ENCODE measurements at regions not wholly inside any gene's neighbourhood (a gene's known extent, or its start where the extent isn't known, plus 50 kb on each side); places are given as distances from the start of the nearest gene placed in this dataset.

DNA sequence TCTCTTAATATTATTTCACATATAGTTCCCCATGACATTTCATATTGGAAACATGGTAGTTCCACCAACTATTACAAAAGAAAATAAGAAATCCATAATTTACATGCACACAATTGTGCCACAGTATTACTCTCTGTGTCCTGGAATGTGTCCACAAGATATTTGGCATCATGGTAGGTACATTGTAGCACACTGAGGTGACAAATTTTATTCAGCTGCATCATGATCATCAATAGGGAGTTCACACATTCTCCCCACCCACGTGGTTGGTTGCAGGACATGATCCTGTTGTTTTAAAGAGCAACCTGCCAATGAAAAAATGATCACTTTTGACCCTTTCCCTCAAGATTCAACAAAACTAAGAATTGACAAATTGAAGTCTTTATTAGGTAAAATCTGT lies 67.1 kb upstream of the HECTD2 start:
- Histone ChIP-seq H3K36me3 (ENCODE audit: insufficient read depth) (no peaks in the 10 kb centered on the region), H2AFZ (no peak overlapping the region), H3K9me2 (ENCODE audit: insufficient read depth) (peaks cover 7% of the 10 kb centered on the region; the same call in 1 of the 2 replicates), H3K4me3 (no peak overlapping the region), H4K20me1 (replicated peaks; ENCODE audit: insufficient read depth) (no peaks in the 10 kb centered on the region), H3F3A (replicated peaks; ENCODE audit: low read depth) (no peaks in the 10 kb centered on the region), H3K27me3 (ENCODE audit: insufficient read depth) (no peaks in the 10 kb centered on the region), H3K4me1 (ENCODE audit: insufficient read depth) (no peaks in the 10 kb centered on the region), H3K79me2 (replicated peaks; ENCODE audit: insufficient read depth) (no peaks in the 10 kb centered on the region), H3K4me2 (no peak overlapping the region), H3K27ac (ENCODE audit: low read depth) (no peak overlapping the region)
- H3K4me1 Mint-ChIP-seq, result no peaks in the 10 kb centered on the region
- DNase-seq (ENCODE audit: low spot score), result no peak
- peaks cover 1% of the 10 kb centered on the region for H3K27me3 Mint-ChIP-seq (ENCODE audit: insufficient read depth, low read depth, poor library complexity)
- H3K36me3 Mint-ChIP-seq (ENCODE audit: low read depth), result no peaks in the 10 kb centered on the region
- no peak for ATAC-seq
- no peak overlapping the region for H3K4me3 Mint-ChIP-seq
- no peak overlapping the region for H3K27ac Mint-ChIP-seq
- no peaks in the 10 kb centered on the region for H3K9me3 Mint-ChIP-seq
- TF ChIP-seq, protein P1, sequence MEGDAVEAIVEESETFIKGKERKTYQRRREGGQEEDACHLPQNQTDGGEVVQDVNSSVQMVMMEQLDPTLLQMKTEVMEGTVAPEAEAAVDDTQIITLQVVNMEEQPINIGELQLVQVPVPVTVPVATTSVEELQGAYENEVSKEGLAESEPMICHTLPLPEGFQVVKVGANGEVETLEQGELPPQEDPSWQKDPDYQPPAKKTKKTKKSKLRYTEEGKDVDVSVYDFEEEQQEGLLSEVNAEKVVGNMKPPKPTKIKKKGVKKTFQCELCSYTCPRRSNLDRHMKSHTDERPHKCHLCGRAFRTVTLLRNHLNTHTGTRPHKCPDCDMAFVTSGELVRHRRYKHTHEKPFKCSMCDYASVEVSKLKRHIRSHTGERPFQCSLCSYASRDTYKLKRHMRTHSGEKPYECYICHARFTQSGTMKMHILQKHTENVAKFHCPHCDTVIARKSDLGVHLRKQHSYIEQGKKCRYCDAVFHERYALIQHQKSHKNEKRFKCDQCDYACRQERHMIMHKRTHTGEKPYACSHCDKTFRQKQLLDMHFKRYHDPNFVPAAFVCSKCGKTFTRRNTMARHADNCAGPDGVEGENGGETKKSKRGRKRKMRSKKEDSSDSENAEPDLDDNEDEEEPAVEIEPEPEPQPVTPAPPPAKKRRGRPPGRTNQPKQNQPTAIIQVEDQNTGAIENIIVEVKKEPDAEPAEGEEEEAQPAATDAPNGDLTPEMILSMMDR (conservative IDR thresholded peaks at IDR 0.05; ENCODE audit: low read depth in 2 of 2), result no peak
- TF ChIP-seq EZH2phosphoT487 (IDR thresholded peaks at IDR 0.05; ENCODE audit: unreplicated experiment) (no peak), ZNF331 (CRISPR knock-in tag; IDR thresholded peaks at IDR 0.05; ENCODE audit: low read depth) (no peak), STAT1 (IDR thresholded peaks at IDR 0.05; ENCODE audit: unreplicated experiment) (no peak), CREB1 (CRISPR knock-in tag; IDR thresholded peaks at IDR 0.05; ENCODE audit: low read depth) (no peak), JUNB (IDR thresholded peaks at IDR 0.05; ENCODE audit: unreplicated experiment) (no peak), ETS1 (IDR thresholded peaks at IDR 0.05) (no peak), ZNF114 (CRISPR knock-in tag; IDR thresholded peaks at IDR 0.05) (no peak), NANOG (IDR thresholded peaks at IDR 0.05; ENCODE audit: borderline replicate concordance) (no peak)
- TF ChIP-seq, protein P2, sequence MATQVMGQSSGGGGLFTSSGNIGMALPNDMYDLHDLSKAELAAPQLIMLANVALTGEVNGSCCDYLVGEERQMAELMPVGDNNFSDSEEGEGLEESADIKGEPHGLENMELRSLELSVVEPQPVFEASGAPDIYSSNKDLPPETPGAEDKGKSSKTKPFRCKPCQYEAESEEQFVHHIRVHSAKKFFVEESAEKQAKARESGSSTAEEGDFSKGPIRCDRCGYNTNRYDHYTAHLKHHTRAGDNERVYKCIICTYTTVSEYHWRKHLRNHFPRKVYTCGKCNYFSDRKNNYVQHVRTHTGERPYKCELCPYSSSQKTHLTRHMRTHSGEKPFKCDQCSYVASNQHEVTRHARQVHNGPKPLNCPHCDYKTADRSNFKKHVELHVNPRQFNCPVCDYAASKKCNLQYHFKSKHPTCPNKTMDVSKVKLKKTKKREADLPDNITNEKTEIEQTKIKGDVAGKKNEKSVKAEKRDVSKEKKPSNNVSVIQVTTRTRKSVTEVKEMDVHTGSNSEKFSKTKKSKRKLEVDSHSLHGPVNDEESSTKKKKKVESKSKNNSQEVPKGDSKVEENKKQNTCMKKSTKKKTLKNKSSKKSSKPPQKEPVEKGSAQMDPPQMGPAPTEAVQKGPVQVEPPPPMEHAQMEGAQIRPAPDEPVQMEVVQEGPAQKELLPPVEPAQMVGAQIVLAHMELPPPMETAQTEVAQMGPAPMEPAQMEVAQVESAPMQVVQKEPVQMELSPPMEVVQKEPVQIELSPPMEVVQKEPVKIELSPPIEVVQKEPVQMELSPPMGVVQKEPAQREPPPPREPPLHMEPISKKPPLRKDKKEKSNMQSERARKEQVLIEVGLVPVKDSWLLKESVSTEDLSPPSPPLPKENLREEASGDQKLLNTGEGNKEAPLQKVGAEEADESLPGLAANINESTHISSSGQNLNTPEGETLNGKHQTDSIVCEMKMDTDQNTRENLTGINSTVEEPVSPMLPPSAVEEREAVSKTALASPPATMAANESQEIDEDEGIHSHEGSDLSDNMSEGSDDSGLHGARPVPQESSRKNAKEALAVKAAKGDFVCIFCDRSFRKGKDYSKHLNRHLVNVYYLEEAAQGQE (IDR thresholded peaks at IDR 0.05; ENCODE audit: unreplicated experiment), result no peak

All from GM23338 (cell line).